Tibial artery (tissue), 4 donors: ENCODE measurements at regions not wholly inside any gene's neighbourhood (a gene's known extent, or its start where the extent isn't known, plus 50 kb on each side); places are given as distances from the start of the nearest gene placed in this dataset.

Experiments used
- DNase-seq, 2 donors: peaks; one replicate each; pipeline ENCODE4 v3.0.0-alpha.2; 2019
- H3K27ac ChIP-seq, 2 donors: fragments of 200-600 bp; sonication (generic) in 1 of 2; 1 replicate in 1 of 2; 2 replicates in 1 of 2; pipeline ENCODE4 v1.5.1; 2018 to 2019; ENCODE audit warnings: mild to moderate bottlenecking in 1 of 2
- H3K27me3 ChIP-seq, 2 donors: fragments of 200-600 bp; sonication (generic) in 1 of 2; one replicate each; pipeline versions ENCODE4 v1.5.1 to v1.6.0; 2016 to 2019
- H3K36me3 ChIP-seq, 3 donors: fragments of 200-600 bp; sonication (generic) in 2 of 3; one replicate each; pipeline ENCODE4 v1.5.1; 2016 to 2019; ENCODE audit warnings: mild to moderate bottlenecking in 2 of 3
- H3K4me1 ChIP-seq, 4 donors: fragments of 200-600 bp; sonication (generic) in 2 of 4; 1 replicate in 3 of 4; 2 replicates in 1 of 4; pipeline ENCODE4 v1.5.1; 2016 to 2019
- H3K4me3 ChIP-seq, 2 donors: fragments of 200-600 bp; sonication (generic) in 1 of 2; 1 replicate in 1 of 2; 2 replicates in 1 of 2; pipeline ENCODE4 v1.5.1; 2018 to 2019; ENCODE audit warnings: mild to moderate bottlenecking in 2 of 2
- H3K9me3 ChIP-seq, 3 donors: fragments of 200-600 bp; sonication (generic) in 1 of 3; one replicate each; pipeline ENCODE4 v1.5.1; 2016 to 2019
- intact Hi-C: fragments of 100-400 bp; cut with DNase I; formaldehyde crosslinking; loops from one replicate; pipeline ENCODE4 v1.15.0; 2023; ENCODE audit warnings: low total_unique reads
- TF ChIP-seq, protein P1 (sequence below), 2 experiments: fragments of 200-600 bp in 1 of 2; fragments of 450-650 bp in 1 of 2; IDR thresholded peaks; one replicate each; pipeline ENCODE4 v1.5.1; 2017 to 2019; ENCODE audit warnings: antibody characterized with exemption in 2 of 2, mild to moderate bottlenecking in 1 of 2, moderate library complexity in 1 of 2

GRCh38 chr7:33754933-33755928 is 150.1 kb upstream of the BMPER start:
- Histone ChIP-seq H3K4me1 (peaks cover 0 to 7% (median 0%) of the 10 kb centered on the region in 4 donors), H3K9me3 (no peaks in the 10 kb centered on the region), H3K27ac (no peak overlapping the region), H3K36me3 (no peaks in the 10 kb centered on the region), H3K4me3 (no peak overlapping the region), H3K27me3 (no peaks in the 10 kb centered on the region)
- no peak for DNase-seq
- TF ChIP-seq, protein P1, sequence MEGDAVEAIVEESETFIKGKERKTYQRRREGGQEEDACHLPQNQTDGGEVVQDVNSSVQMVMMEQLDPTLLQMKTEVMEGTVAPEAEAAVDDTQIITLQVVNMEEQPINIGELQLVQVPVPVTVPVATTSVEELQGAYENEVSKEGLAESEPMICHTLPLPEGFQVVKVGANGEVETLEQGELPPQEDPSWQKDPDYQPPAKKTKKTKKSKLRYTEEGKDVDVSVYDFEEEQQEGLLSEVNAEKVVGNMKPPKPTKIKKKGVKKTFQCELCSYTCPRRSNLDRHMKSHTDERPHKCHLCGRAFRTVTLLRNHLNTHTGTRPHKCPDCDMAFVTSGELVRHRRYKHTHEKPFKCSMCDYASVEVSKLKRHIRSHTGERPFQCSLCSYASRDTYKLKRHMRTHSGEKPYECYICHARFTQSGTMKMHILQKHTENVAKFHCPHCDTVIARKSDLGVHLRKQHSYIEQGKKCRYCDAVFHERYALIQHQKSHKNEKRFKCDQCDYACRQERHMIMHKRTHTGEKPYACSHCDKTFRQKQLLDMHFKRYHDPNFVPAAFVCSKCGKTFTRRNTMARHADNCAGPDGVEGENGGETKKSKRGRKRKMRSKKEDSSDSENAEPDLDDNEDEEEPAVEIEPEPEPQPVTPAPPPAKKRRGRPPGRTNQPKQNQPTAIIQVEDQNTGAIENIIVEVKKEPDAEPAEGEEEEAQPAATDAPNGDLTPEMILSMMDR (IDR thresholded peaks at IDR 0.05): no peak
- intact Hi-C loops: loop anchor here (2.0 kb wide), 1 partner anchor 178 kb away; no protein-coding TSS in a partner anchor

- Histone ChIP-seq H3K27ac (no peak overlapping the region), H3K9me3 (no peaks in the 10 kb centered on the region), H3K36me3 (no peaks in the 10 kb centered on the region), H3K27me3 (no peaks in the 10 kb centered on the region), H3K4me3 (no peak overlapping the region), H3K4me1 (peaks cover 0 to 7% (median 0%) of the 10 kb centered on the region in 4 donors)
- TF ChIP-seq, protein P1 (IDR thresholded peaks at IDR 0.05): no peak
- DNase-seq: no peak
- intact Hi-C loops: no loop called here
Observed at GRCh38 chr7:33757050-33757449, 148.3 kb upstream of the BMPER start.

DNA sequence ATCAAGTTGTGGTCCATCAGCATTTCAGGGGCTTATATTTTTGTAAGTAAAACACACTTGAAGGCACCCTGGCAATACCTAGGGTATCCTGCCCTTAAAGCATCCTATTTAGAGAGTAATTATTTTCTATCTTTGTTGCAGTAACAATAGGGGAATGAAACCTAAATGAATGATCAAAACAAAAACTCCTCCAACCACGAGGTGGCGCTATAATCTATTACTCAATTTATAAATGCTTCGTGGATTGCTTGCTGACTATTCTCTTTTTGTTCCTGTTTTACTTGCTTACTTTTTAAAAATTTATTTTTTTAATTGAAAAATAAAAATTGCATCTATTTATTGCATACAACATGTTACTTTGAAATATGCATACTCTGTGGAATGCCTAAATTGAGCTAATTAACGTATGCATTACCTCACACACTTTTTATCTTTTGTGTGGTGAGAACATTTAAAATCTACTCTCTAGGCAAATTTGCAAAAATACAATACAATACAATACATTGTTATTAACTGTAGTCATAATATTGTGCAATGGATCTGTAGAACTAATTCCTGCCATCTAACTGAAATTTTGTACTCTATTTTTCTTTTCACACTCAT is 147.7 kb upstream of the BMPER start:
- Histone ChIP-seq H3K36me3 (no peaks in the 10 kb centered on the region), H3K9me3 (no peaks in the 10 kb centered on the region), H3K4me3 (no peak overlapping the region), H3K4me1 (peaks cover 0 to 7% (median 0%) of the 10 kb centered on the region in 4 donors), H3K27me3 (no peaks in the 10 kb centered on the region), H3K27ac (no peak overlapping the region)
- intact Hi-C loops: loop anchor here (2.0 kb wide), 1 partner anchor 137 kb away; no protein-coding TSS in a partner anchor
- TF ChIP-seq, protein P1 (IDR thresholded peaks at IDR 0.05): peak; percentile 66 to 72
- peak in 1 of 2 donors; percentile 46 for DNase-seq

DNA sequence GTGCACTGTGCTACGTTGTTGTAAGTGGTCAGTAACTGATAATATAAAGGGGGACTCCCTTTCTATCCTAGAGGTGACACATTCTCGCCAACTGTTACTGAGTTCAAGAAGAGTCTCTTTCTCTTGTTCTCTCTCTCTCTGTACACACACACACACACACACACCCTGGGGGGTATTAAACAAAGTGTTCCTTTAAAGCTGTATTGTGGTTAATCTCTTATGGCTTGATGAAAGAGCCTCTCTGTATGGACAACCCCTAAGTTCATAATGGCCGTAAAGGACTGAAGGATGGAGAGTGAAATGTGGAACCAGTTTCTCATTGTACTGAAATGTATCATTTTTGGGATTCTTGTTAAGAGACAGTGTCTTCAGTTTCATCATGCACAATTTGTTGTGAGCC is 145.2 kb upstream of the BMPER start:
- H3K4me3 ChIP-seq: no peak overlapping the region
- DNase-seq: no peak
- H3K27ac ChIP-seq: no peak overlapping the region
- H3K27me3 ChIP-seq: no peaks in the 10 kb centered on the region
- no peaks in the 10 kb centered on the region for H3K36me3 ChIP-seq
- H3K4me1 ChIP-seq: peaks cover 0 to 7% (median 0%) of the 10 kb centered on the region in 4 donors
- H3K9me3 ChIP-seq: no peaks in the 10 kb centered on the region
- TF ChIP-seq, protein P1 (IDR thresholded peaks at IDR 0.05): no peak
- intact Hi-C loops: no loop called here

DNA sequence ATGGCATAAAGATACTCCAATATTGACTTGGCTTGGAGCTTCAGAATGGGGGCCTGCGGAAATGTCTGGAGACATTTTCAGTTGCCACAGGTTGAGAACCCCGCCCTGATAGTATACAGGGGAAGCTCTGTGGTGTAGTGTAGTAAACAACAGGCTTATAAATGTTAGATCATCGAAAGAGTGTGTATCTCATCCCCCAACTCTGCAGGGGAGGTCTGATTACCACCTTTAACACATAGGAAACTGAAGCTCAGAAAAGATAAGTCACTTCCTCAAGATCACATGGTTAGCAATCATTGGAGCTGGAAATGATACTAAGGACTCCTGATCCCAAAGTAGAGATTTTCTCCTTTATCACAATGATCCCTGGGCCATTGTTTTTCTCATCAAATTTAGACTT is 144.5 kb upstream of the BMPER start:
- Histone ChIP-seq H3K27me3 (no peaks in the 10 kb centered on the region), H3K4me1 (peaks cover 0 to 7% (median 0%) of the 10 kb centered on the region in 4 donors), H3K27ac (no peak overlapping the region), H3K4me3 (no peak overlapping the region), H3K36me3 (no peaks in the 10 kb centered on the region), H3K9me3 (no peaks in the 10 kb centered on the region)
- TF ChIP-seq, protein P1 (IDR thresholded peaks at IDR 0.05): no peak
- intact Hi-C loops: no loop called here
- no peak for DNase-seq
